HCT116 (cell line): ENCODE measurements at regions not wholly inside any gene's neighbourhood (a gene's known extent, or its start where the extent isn't known, plus 50 kb on each side); places are given as distances from the start of the nearest gene placed in this dataset.

Source experiments
- ATAC-seq: fragments of 200-7000 bp; cut with Tn5 transposase; 2 replicates; pipeline ENCODE4 v1.9.1; 2020; ENCODE audit warnings: mild to moderate bottlenecking, moderate library complexity
- BruUV-seq: library from RNA; stranded (reverse); fragments of 400-500 nt; replicated peaks from 2 replicates; lab custom pipeline; 2021; lab: Mats Ljungman, UMichigan
- CTCF ChIA-PET: fragments of 300-600 bp; sonication (Branson Sonifier 250); formaldehyde crosslinking; loops from one replicate; lab custom pipeline; 2021; ENCODE audit warnings: antibody characterized with exemption; lab: Charles Lee
- POLR2A ChIA-PET: fragments of 300-600, 350-600 bp; sonication (Branson Sonifier 250); formaldehyde crosslinking; loops from one replicate; lab custom pipeline; 2021; ENCODE audit warnings: antibody characterized with exemption; lab: Charles Lee
- RAD21 ChIA-PET, 2 experiments: fragments of 300-600 bp; sonication (Branson Sonifier 250); formaldehyde crosslinking; loops; one replicate each; lab custom pipeline; 2023; ENCODE audit warnings: low total read pairs in 2 of 2; ENCODE audit not compliant: uncharacterized antibody in 2 of 2, unreplicated experiment in 2 of 2, low non-redundant PET in 1 of 2; lab: Charles Lee
- DNase-seq: peaks from one replicate; pipeline ENCODE4 v3.0.0-alpha.2; 2010; ENCODE audit warnings: low read depth, low spot score
- H2AFZ ChIP-seq: fragments of 200-600 bp; shearing (Covaris generic), sonication (generic); 2 replicates; pipeline ENCODE4 v1.6.1; 2017; ENCODE audit warnings: low read depth, mixed run types, mixed read lengths, antibody characterized with exemption, low read length; ENCODE audit not compliant: poor library complexity, severe bottlenecking
- H3K27ac ChIP-seq: 2 replicates; pipeline ENCODE4 v1.5.1; 2012; ENCODE audit warnings: low read depth, low read length
- H3K27me3 ChIP-seq: fragments of 200-600 bp; sonication (generic); 2 replicates; pipeline ENCODE4 v1.6.1; 2016; ENCODE audit warnings: mixed run types, low read length, mixed read lengths; ENCODE audit not compliant: insufficient read depth
- H3K36me3 ChIP-seq, 2 experiments: fragments of 200-500 bp in 1 of 2; fragments of 200-600 bp in 1 of 2; sonication (Bioruptor generic) in 1 of 2; sonication (generic) in 1 of 2; 2 replicates each; pipeline versions ENCODE4 v1.5.1 to v1.6.1; 2014 to 2016; ENCODE audit warnings: low read length in 2 of 2, inconsistent platforms in 1 of 2, mixed read lengths in 1 of 2, mixed run types in 1 of 2; ENCODE audit not compliant: insufficient read depth in 2 of 2, control insufficient read depth in 1 of 2
- H3K4me1 ChIP-seq, 2 experiments: fragments of 200-600 bp in 1 of 2; sonication (generic) in 1 of 2; 2 replicates each; pipeline versions ENCODE4 v1.5.1 to v1.6.1; 2012 to 2017; ENCODE audit warnings: low read length in 2 of 2, inconsistent platforms in 1 of 2, mild to moderate bottlenecking in 1 of 2, mixed read lengths in 1 of 2, mixed run types in 1 of 2, moderate library complexity in 1 of 2; ENCODE audit not compliant: insufficient read depth in 2 of 2, control insufficient read depth in 1 of 2
- H3K4me2 ChIP-seq: fragments of 200-600 bp; sonication (generic); 2 replicates; pipeline ENCODE4 v1.6.1; 2017; ENCODE audit warnings: mixed run types, low read length, mixed read lengths
- H3K4me3 ChIP-seq, 2 experiments: fragments of 200-600 bp in 1 of 2; sonication (generic) in 1 of 2; replicated peaks in 1 of 2; 2 replicates each; pipeline ENCODE4 v1.5.1; 2011 to 2016; ENCODE audit warnings: low read length in 2 of 2, control low read depth in 1 of 2, low read depth in 1 of 2, mild to moderate bottlenecking in 1 of 2, mixed read lengths in 1 of 2, mixed run types in 1 of 2
- H3K79me2 ChIP-seq: fragments of 200-600 bp; sonication (generic); 2 replicates; pipeline ENCODE4 v1.6.1; 2017; ENCODE audit warnings: mild to moderate bottlenecking, mixed run types, low read length, moderate library complexity, mixed read lengths; ENCODE audit not compliant: insufficient read depth
- H3K9ac ChIP-seq: fragments of 200-600 bp; sonication (generic); 2 replicates; pipeline ENCODE4 v1.6.1; 2016; ENCODE audit warnings: low read length, mixed read lengths
- H3K9me2 ChIP-seq: fragments of 200-600 bp; sonication (generic), shearing (Covaris generic); 2 replicates; pipeline ENCODE4 v1.6.1; 2017; ENCODE audit warnings: mixed run types, mild to moderate bottlenecking, moderate library complexity; ENCODE audit not compliant: insufficient read depth
- H3K9me3 ChIP-seq, 2 experiments: fragments of 200-500 bp in 1 of 2; fragments of 200-600 bp in 1 of 2; sonication (Bioruptor generic) in 1 of 2; sonication (generic) in 1 of 2; 2 replicates each; pipeline ENCODE4 v1.6.1; 2014 to 2017; ENCODE audit warnings: low read length in 2 of 2, mixed read lengths in 2 of 2, inconsistent platforms in 1 of 2, low read depth in 1 of 2, mild to moderate bottlenecking in 1 of 2, mixed run types in 1 of 2, moderate library complexity in 1 of 2; ENCODE audit not compliant: control insufficient read depth in 1 of 2, insufficient read depth in 1 of 2
- H4K20me1 ChIP-seq: fragments of 200-600 bp; sonication (generic), shearing (Covaris generic); 2 replicates; pipeline ENCODE4 v1.6.1; 2017; ENCODE audit warnings: mixed run types, mild to moderate bottlenecking, moderate library complexity; ENCODE audit not compliant: insufficient read depth
- CTCF ChIP-seq, 3 experiments: fragments of 200-600 bp in 1 of 3; sonication (generic) in 1 of 3; IDR thresholded peaks in 2 of 3; conservative IDR thresholded peaks in 1 of 3; 2 replicates each; pipeline ENCODE4 v1.5.1; 2012 to 2017; ENCODE audit warnings: low read depth in 2 of 3, low read length in 2 of 3, antibody characterized with exemption in 1 of 3, borderline replicate concordance in 1 of 3, control low read depth in 1 of 3, mild to moderate bottlenecking in 1 of 3, mixed read lengths in 1 of 3, mixed run types in 1 of 3, moderate library complexity in 1 of 3; ENCODE audit not compliant: insufficient read depth in 1 of 3
- EGR1 ChIP-seq: IDR thresholded peaks from 2 replicates; pipeline ENCODE4 v1.6.1; 2012; ENCODE audit warnings: low read depth
- EZH2 ChIP-seq: fragments of 200-600 bp; sonication (generic); IDR thresholded peaks from 2 replicates; pipeline ENCODE4 v1.6.1; 2017; ENCODE audit warnings: antibody characterized with exemption, mixed run types
- JUND ChIP-seq: IDR thresholded peaks from 2 replicates; pipeline ENCODE4 v1.6.1; 2012
- REST ChIP-seq: IDR thresholded peaks from 2 replicates; pipeline ENCODE4 v1.6.1; 2012; ENCODE audit warnings: low read depth
- SIN3A ChIP-seq: IDR thresholded peaks from 2 replicates; pipeline ENCODE4 v1.6.1; 2012; ENCODE audit warnings: low read depth
- SRF ChIP-seq: IDR thresholded peaks from 2 replicates; pipeline ENCODE4 v1.6.1; 2012; ENCODE audit warnings: low read depth
- ZBTB33 ChIP-seq: IDR thresholded peaks from 2 replicates; pipeline ENCODE4 v1.6.1; 2011; ENCODE audit warnings: mild to moderate bottlenecking, low read length, moderate library complexity; ENCODE audit not compliant: insufficient replicate concordance; ENCODE audit errors: extremely low read depth
- ZFX ChIP-seq: fragments of 450-650 bp; IDR thresholded peaks from 2 replicates; pipeline ENCODE4 v1.6.1; 2017
- intact Hi-C: fragments of 100-400 bp; cut with micrococcal nuclease; formaldehyde crosslinking; loops from 2 replicates; pipeline ENCODE4 v1.10.0; 2022

GRCh38 chr17:51442088-51442865 is 181.9 kb downstream of the UTP18 start (continued):
- TF ChIP-seq CTCF (IDR thresholded peaks at IDR 0.05 in 2 of 3, conservative IDR thresholded peaks at IDR 0.05 in 1 of 3; ENCODE audit: borderline replicate concordance in 1 of 3, insufficient read depth in 1 of 3, low read depth in 2 of 3, low read length in 2 of 3) (no peak), ZBTB33 (no peak), JUND (no peak), EZH2 (no peak)

GRCh38 chr17:51443646-51444045 is 183.3 kb downstream of the UTP18 start:
- H3K4me2 ChIP-seq = no peak overlapping the region
- H3K4me3 ChIP-seq = no peak overlapping the region
- no TSS peak for BruUV-seq
- no peak for DNase-seq
- H3K79me2 ChIP-seq = no peaks in the 10 kb centered on the region
- no peak overlapping the region for H2AFZ ChIP-seq
- TF ChIP-seq SIN3A (no peak), EGR1 (no peak), EZH2 (no peak), REST (no peak), ZFX (no peak), SRF (no peak), CTCF (IDR thresholded peaks at IDR 0.05 in 2 of 3, conservative IDR thresholded peaks at IDR 0.05 in 1 of 3; ENCODE audit: borderline replicate concordance in 1 of 3, insufficient read depth in 1 of 3, low read depth in 2 of 3, low read length in 2 of 3) (no peak)
- RAD21 ChIA-PET = no interaction called here
- H3K9me3 ChIP-seq = no peaks in the 10 kb centered on the region
- peaks cover 0 to 6% of the 10 kb centered on the region in 2 experiments; a peak in 1 of 4 replicates for H3K4me1 ChIP-seq
- no peaks in the 10 kb centered on the region for H3K9me2 ChIP-seq
- POLR2A ChIA-PET = no interaction called here
- no peak overlapping the region for H3K27ac ChIP-seq
- ATAC-seq = no peak
- CTCF ChIA-PET = interaction anchor here (1.2 to 2.2 kb wide), 2 partner anchors 8 to 18 kb away, joined by 4 to 15 read pairs; no protein-coding TSS in a partner anchor
- intact Hi-C loops = no loop called here
- H4K20me1 ChIP-seq = no peaks in the 10 kb centered on the region
- H3K27me3 ChIP-seq = peaks cover 35% of the 10 kb centered on the region
- H3K36me3 ChIP-seq = no peaks in the 10 kb centered on the region
- no peak overlapping the region for H3K9ac ChIP-seq
